ENCODE measurements at regions not wholly inside any gene's neighbourhood (a gene's known extent, or its start where the extent isn't known, plus 50 kb on each side); places are given as distances from the start of the nearest gene placed in this dataset.

DNA sequence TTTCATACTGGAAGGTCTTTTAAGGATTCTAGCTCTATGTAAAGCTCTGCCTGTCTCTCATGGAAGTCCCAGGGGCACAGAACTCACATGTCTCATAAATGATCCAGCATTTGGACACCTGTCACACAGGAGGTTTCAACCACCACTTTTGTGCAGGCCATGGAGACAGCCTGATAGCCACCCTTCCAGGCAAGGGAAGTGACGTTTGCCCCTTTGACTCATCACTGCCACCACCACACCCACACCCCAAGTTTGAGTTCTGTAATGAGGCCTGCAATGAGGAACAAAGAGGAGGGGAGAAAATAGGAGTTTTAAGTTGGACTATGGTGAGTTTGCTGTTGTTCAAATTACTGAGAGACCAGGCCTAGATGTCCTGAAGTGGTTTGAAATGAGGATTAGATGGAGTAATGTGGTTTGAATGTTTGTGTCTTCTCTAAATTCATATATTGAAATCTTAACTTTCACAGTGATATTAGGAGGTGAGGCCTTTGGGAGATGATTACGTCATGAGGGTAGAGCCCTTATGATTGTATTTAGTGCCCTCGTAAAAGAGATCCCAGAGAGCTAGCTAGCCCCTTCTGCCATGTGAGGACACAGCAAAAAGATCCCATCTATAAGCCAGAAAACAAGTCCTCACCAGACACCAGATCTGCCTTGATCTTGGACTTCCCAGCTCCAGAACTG, 175.3 kb upstream of the EPHA4 start:
- no peaks in the 10 kb centered on the region for H3K27me3 ChIP-seq (ENCODE audit: control insufficient read depth, insufficient read depth, low read length)
- TF ChIP-seq, protein P1, sequence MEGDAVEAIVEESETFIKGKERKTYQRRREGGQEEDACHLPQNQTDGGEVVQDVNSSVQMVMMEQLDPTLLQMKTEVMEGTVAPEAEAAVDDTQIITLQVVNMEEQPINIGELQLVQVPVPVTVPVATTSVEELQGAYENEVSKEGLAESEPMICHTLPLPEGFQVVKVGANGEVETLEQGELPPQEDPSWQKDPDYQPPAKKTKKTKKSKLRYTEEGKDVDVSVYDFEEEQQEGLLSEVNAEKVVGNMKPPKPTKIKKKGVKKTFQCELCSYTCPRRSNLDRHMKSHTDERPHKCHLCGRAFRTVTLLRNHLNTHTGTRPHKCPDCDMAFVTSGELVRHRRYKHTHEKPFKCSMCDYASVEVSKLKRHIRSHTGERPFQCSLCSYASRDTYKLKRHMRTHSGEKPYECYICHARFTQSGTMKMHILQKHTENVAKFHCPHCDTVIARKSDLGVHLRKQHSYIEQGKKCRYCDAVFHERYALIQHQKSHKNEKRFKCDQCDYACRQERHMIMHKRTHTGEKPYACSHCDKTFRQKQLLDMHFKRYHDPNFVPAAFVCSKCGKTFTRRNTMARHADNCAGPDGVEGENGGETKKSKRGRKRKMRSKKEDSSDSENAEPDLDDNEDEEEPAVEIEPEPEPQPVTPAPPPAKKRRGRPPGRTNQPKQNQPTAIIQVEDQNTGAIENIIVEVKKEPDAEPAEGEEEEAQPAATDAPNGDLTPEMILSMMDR (IDR thresholded peaks at IDR 0.05; ENCODE audit: insufficient read depth, low read depth, low read length), result no peak
- no peaks in the 10 kb centered on the region for H3K36me3 ChIP-seq (ENCODE audit: control insufficient read depth, insufficient read depth, low read length)
- ChIA-PET CTCF (interaction anchor here (0.8 kb wide), 1 partner anchor 10 kb away, joined by 3 read pairs; no protein-coding TSS in a partner anchor), POLR2A (no interaction called here)
- no peak for DNase-seq (ENCODE audit: low read depth)
- H3K4me3 ChIP-seq (ENCODE audit: low read depth, low read length), result no peak overlapping the region

DNA sequence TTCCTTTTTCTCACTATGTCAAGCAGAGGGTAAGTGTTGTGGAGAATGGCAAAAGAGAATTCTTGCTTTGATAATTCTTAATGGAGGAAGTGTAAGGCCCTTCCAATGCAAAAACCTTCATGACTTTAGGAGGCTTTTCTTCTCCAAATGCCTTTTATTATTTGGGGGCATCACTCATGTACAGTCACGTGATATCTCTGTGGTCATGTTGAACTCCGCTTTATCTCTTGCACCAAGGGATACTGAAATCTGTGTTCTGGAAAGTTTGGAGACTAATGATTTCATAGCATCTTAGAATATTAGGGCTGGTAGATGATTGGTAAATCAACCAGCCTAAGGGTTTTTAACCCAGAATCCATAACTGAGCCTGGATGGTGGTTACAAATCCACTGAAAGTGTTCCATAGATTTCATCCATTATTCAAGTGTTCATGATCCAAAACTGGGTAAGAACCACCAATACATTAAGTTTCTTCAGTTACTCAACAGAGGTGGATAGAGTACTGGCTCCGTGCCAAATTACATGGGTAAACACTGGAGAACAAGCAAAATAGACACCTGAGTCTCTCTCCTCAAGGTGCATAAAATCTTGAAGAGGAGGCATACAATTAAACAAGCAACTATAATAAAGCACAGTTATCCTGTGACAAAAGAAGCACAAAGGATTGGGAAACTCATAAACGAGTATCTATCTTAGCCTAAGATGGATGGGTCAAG, 169.6 kb upstream of the EPHA4 start:
- ChIA-PET POLR2A (no interaction called here), CTCF (no interaction called here)
- H3K27me3 ChIP-seq (ENCODE audit: control insufficient read depth, insufficient read depth, low read length), result no peaks in the 10 kb centered on the region
- no peaks in the 10 kb centered on the region for H3K36me3 ChIP-seq (ENCODE audit: control insufficient read depth, insufficient read depth, low read length)
- DNase-seq (ENCODE audit: low read depth), result no peak
- no peak overlapping the region for H3K4me3 ChIP-seq (ENCODE audit: low read depth, low read length)
- TF ChIP-seq, protein P1 (IDR thresholded peaks at IDR 0.05; ENCODE audit: insufficient read depth, low read depth, low read length), result no peak

DNA sequence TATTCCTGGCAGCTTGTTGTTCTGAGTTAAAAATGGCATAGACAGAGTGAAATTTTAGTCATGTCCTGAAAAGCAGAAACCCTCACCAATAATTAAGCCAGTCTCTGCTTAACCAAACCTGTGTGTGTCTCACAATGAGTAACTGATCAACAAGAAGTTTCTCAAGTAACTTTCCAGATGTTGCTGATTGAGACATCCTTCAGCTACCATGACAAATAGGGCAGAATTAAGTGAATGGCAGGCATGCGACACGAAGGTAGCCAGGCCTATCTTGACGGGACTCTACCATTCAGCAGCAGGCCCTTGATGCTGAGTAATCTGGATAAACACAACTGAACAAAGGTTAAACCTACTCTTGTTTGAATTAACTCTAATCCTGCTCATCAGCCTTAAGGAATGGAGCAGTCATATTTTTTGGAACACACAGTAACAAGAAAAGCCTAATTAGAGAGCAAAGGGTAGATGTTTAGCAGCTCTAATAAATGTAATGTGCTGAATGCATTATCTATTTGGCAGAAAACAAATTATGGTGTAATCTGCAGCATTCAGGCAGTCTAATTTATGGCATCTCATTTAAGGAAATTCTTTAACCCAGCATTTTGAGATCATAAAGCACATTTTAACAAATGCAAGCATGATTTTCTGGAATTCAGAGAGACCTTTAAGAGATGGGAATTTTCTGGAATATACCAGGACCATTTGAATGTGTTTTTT, 159.5 kb upstream of the EPHA4 start:
- H3K4me3 ChIP-seq (ENCODE audit: low read depth, low read length), result no peak overlapping the region
- TF ChIP-seq, protein P1 (IDR thresholded peaks at IDR 0.05; ENCODE audit: insufficient read depth, low read depth, low read length), result no peak
- ChIA-PET CTCF (no interaction called here), POLR2A (no interaction called here)
- no peaks in the 10 kb centered on the region for H3K27me3 ChIP-seq (ENCODE audit: control insufficient read depth, insufficient read depth, low read length)
- H3K36me3 ChIP-seq (ENCODE audit: control insufficient read depth, insufficient read depth, low read length), result no peaks in the 10 kb centered on the region
- no peak for DNase-seq (ENCODE audit: low read depth)

DNA sequence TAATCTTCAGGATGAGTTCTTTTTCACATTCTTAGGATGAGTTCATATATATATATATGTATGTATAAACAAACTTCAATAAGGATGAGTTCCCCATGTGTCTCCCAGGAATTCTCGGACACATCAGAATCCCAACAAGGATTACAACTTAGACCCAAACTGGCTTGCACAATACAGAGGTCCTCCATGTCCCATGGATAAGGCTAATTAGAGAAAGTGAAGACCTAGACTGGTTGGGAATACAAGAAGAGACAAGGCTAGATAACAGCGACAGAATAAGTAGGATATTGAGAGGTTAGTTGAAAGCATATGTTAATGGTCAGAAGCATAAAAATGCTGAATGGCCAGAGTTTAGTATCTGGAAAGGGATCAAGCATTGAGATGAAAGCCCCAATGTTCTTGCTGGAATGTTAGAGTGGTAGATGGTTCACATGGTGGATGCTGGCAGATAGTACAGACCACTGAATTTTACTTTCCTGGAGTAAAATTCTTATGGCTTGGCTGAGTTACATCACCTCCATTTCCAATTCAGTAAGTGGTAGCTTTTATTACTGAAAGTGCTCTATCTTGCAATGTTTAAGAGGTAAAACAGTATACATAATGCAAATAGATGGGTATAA, 154.9 kb upstream of the EPHA4 start:
- TF ChIP-seq, protein P1 (IDR thresholded peaks at IDR 0.05; ENCODE audit: insufficient read depth, low read depth, low read length), result no peak
- no peak for DNase-seq (ENCODE audit: low read depth)
- Histone ChIP-seq H3K27me3 (ENCODE audit: control insufficient read depth, insufficient read depth, low read length) (no peaks in the 10 kb centered on the region), H3K4me3 (ENCODE audit: low read depth, low read length) (no peak overlapping the region), H3K36me3 (ENCODE audit: control insufficient read depth, insufficient read depth, low read length) (no peaks in the 10 kb centered on the region)
- CTCF ChIA-PET, result no interaction called here
- POLR2A ChIA-PET, result no interaction called here

Data from BJ (cell line).